SIG-M5 treated with dmso at 0.1 percent for 504 hours (cell line): ENCODE measurements at regions not wholly inside any gene's neighbourhood (a gene's known extent, or its start where the extent isn't known, plus 50 kb on each side); places are given as distances from the start of the nearest gene placed in this dataset.

Experiments used
- DNase-seq: peaks from one replicate; lab custom pipeline; 2025; ENCODE audit not compliant: unreplicated experiment; lab: John Stamatoyannopoulos, UW

GRCh38 chr2:14297340-14297739 is 335.2 kb upstream of the LRATD1 start:
- DNase-seq = peak; percentile 68

- no peak for DNase-seq
Measured at GRCh38 chr2:14297906-14298305, 334.6 kb upstream of the LRATD1 start.

GRCh38 chr2:14301331-14301730 is 331.2 kb upstream of the LRATD1 start:
- no peak for DNase-seq

GRCh38 chr2:14303366-14304115 is 329.0 kb upstream of the LRATD1 start:
- peak; percentile 34 for DNase-seq

- no peak for DNase-seq
Measured at GRCh38 chr2:14304326-14304725, 328.2 kb upstream of the LRATD1 start.

GRCh38 chr2:14306268-14306861 is 326.2 kb upstream of the LRATD1 start:
- DNase-seq = no peak

GRCh38 chr2:14313341-14313740 is 319.2 kb upstream of the LRATD1 start:
- DNase-seq = no peak

GRCh38 chr2:14316594-14316993 is 315.9 kb upstream of the LRATD1 start:
- DNase-seq = no peak

- no peak for DNase-seq
Measured at GRCh38 chr2:14321357-14321756, 311.2 kb upstream of the LRATD1 start.

- no peak for DNase-seq
Measured at GRCh38 chr2:14322306-14322705, 310.2 kb upstream of the LRATD1 start.

- no peak for DNase-seq
Measured at GRCh38 chr2:14324308-14324707, 308.2 kb upstream of the LRATD1 start.

GRCh38 chr2:14330884-14331283 is 301.6 kb upstream of the LRATD1 start:
- no peak for DNase-seq

GRCh38 chr2:14336759-14337382 is 295.6 kb upstream of the LRATD1 start:
- DNase-seq = no peak

GRCh38 chr2:14340703-14341102 is 291.8 kb upstream of the LRATD1 start:
- DNase-seq = no peak

GRCh38 chr2:14342313-14342712 is 290.2 kb upstream of the LRATD1 start:
- no peak for DNase-seq

GRCh38 chr2:14344355-14344754 is 288.2 kb upstream of the LRATD1 start:
- DNase-seq = no peak

GRCh38 chr2:14348247-14348646 is 284.3 kb upstream of the LRATD1 start:
- no peak for DNase-seq

- no peak for DNase-seq
Measured at GRCh38 chr2:14350856-14351255, 281.7 kb upstream of the LRATD1 start.

- no peak for DNase-seq
Measured at GRCh38 chr2:14352067-14352466, 280.4 kb upstream of the LRATD1 start.

- DNase-seq = peak; percentile 11
Measured at GRCh38 chr2:14354231-14354630, 278.3 kb upstream of the LRATD1 start.

GRCh38 chr2:14355102-14355501 is 277.4 kb upstream of the LRATD1 start:
- no peak for DNase-seq

GRCh38 chr2:14358339-14358738 is 274.2 kb upstream of the LRATD1 start:
- DNase-seq = no peak
